MM.1S (cell line): ENCODE measurements at regions not wholly inside any gene's neighbourhood (a gene's known extent, or its start where the extent isn't known, plus 50 kb on each side); places are given as distances from the start of the nearest gene placed in this dataset.

Source experiments
- CTCF ChIP-seq: fragments of 300-600 bp; sonication (generic); IDR thresholded peaks from 2 replicates; pipeline ENCODE4 v1.5.1; 2016; ENCODE audit warnings: antibody characterized with exemption, low read length, mixed read lengths
- EZH2 ChIP-seq: fragments of 300-600 bp; sonication (generic); optimal IDR thresholded peaks from 2 replicates; pipeline ENCODE3; 2017; ENCODE audit warnings: low read depth, mild to moderate bottlenecking, antibody characterized with exemption, low read length, mixed read lengths
- EZH2phosphoT487 ChIP-seq: fragments of 300-600 bp; sonication (generic); IDR thresholded peaks from 2 replicates; pipeline ENCODE4 v1.6.1; 2018; ENCODE audit warnings: antibody characterized with exemption, low read length

- TF ChIP-seq CTCF (no peak), EZH2 (no peak), EZH2phosphoT487 (no peak)
These were observed 1466.9 kb upstream of the CELF2 start for GRCh38 chr10:9550810-9551209.
